IMR-90 (cell line): ENCODE measurements at regions not wholly inside any gene's neighbourhood (a gene's known extent, or its start where the extent isn't known, plus 50 kb on each side); places are given as distances from the start of the nearest gene placed in this dataset.

Experiments
- ATAC-seq: fragments of 200-7000 bp; cut with Tn5 transposase; 2 replicates; pipeline ENCODE4 v1.9.1; 2020; ENCODE audit warnings: low read depth, mild to moderate bottlenecking, moderate library complexity
- BruUV-seq: library from RNA; stranded (reverse); fragments of 400-500 nt; replicated peaks from 2 replicates; lab custom pipeline; 2021; lab: Mats Ljungman, UMichigan
- CTCF ChIA-PET: fragments of 300-600 bp; formaldehyde crosslinking; extraction: SDS; loops from one replicate; lab custom pipeline; 2021; ENCODE audit warnings: antibody characterized with exemption; lab: Yijun Ruan, JAX
- POLR2A ChIA-PET: fragments of 300-600 bp; sonication (Branson Sonifier 250); formaldehyde crosslinking; loops from one replicate; lab custom pipeline; 2022; ENCODE audit warnings: antibody characterized with exemption; ENCODE audit not compliant: unreplicated experiment; lab: Charles Lee
- DNase-seq: peaks from one replicate; pipeline ENCODE4 v3.0.0; 2013
- H2AFZ ChIP-seq: replicated peaks from 2 replicates; pipeline ENCODE3; 2013; ENCODE audit warnings: low read length, mild to moderate bottlenecking; ENCODE audit not compliant: poor library complexity
- H2AK5ac ChIP-seq: 2 replicates; pipeline ENCODE4 v1.6.1; 2013; ENCODE audit warnings: low read depth, low read length, inconsistent platforms
- H2AK9ac ChIP-seq: replicated peaks from 2 replicates; pipeline ENCODE3; 2013; ENCODE audit warnings: mild to moderate bottlenecking, low read depth, low read length, moderate library complexity; ENCODE audit not compliant: poor library complexity
- H2BK120ac ChIP-seq: 2 replicates; pipeline ENCODE4 v1.6.1; 2013; ENCODE audit warnings: low read depth, low read length, inconsistent platforms
- H2BK15ac ChIP-seq: 3 replicates; pipeline ENCODE4 v1.6.1; 2013; ENCODE audit warnings: low read depth, low read length, inconsistent platforms
- H2BK20ac ChIP-seq: 2 replicates; pipeline ENCODE4 v1.6.1; 2013; ENCODE audit warnings: low read depth, mild to moderate bottlenecking, inconsistent platforms, low read length, moderate library complexity
- H2BK5ac ChIP-seq: 2 replicates; pipeline ENCODE4 v1.6.1; 2013; ENCODE audit warnings: mild to moderate bottlenecking, low read depth, low read length, inconsistent platforms; ENCODE audit not compliant: poor library complexity, severe bottlenecking
- H3K14ac ChIP-seq: replicated peaks from 2 replicates; pipeline ENCODE4 v1.6.1; 2013; ENCODE audit warnings: low read depth, low read length, inconsistent platforms
- H3K18ac ChIP-seq: 2 replicates; pipeline ENCODE4 v1.6.1; 2013; ENCODE audit warnings: low read depth, low read length, control low read depth
- H3K23ac ChIP-seq: 2 replicates; pipeline ENCODE4 v1.6.1; 2013; ENCODE audit warnings: low read depth, low read length, inconsistent platforms
- H3K27ac ChIP-seq: 2 replicates; pipeline ENCODE4 v1.5.1; 2013; ENCODE audit warnings: mild to moderate bottlenecking, control low read depth, low read length; ENCODE audit not compliant: insufficient read depth
- H3K27me3 ChIP-seq: 2 replicates; pipeline ENCODE4 v1.6.1; 2013; ENCODE audit warnings: low read length; ENCODE audit not compliant: control insufficient read depth, insufficient read depth
- H3K36me3 ChIP-seq: 2 replicates; pipeline ENCODE4 v1.6.1; 2013; ENCODE audit warnings: low read length, mixed read lengths; ENCODE audit not compliant: control insufficient read depth, insufficient read depth
- H3K4ac ChIP-seq: 2 replicates; pipeline ENCODE4 v1.6.1; 2013; ENCODE audit warnings: low read depth, low read length, inconsistent platforms
- H3K4me1 ChIP-seq: 2 replicates; pipeline ENCODE4 v1.6.1; 2013; ENCODE audit warnings: low read length, mixed read lengths; ENCODE audit not compliant: control insufficient read depth, insufficient read depth
- H3K4me2 ChIP-seq: 2 replicates; pipeline ENCODE4 v1.6.1; 2013; ENCODE audit warnings: low read depth, mild to moderate bottlenecking, control low read depth, low read length, moderate library complexity
- H3K4me3 ChIP-seq: 2 replicates; pipeline ENCODE4 v1.5.1; 2013; ENCODE audit warnings: low read depth, mild to moderate bottlenecking, control low read depth, low read length, moderate library complexity; ENCODE audit not compliant: insufficient read depth
- H3K56ac ChIP-seq: 2 replicates; pipeline ENCODE4 v1.6.1; 2013; ENCODE audit warnings: low read length, inconsistent platforms; ENCODE audit not compliant: insufficient read depth; ENCODE audit errors: extremely low read depth
- H3K79me1 ChIP-seq, 2 experiments: 2 replicates each; pipeline ENCODE4 v1.6.1; 2013; ENCODE audit warnings: low read length in 2 of 2, inconsistent platforms in 1 of 2, low read depth in 1 of 2
- H3K9ac ChIP-seq: 2 replicates; pipeline ENCODE4 v1.6.1; 2013; ENCODE audit warnings: low read depth, low read length, control low read depth
- H3K9me1 ChIP-seq: 2 replicates; pipeline ENCODE4 v1.6.1; 2013; ENCODE audit warnings: low read length, inconsistent platforms; ENCODE audit not compliant: insufficient read depth
- H3K9me3 ChIP-seq: 2 replicates; pipeline ENCODE4 v1.6.1; 2013; ENCODE audit warnings: low read length; ENCODE audit not compliant: control insufficient read depth, insufficient read depth
- H4K20me1 ChIP-seq: 2 replicates; pipeline ENCODE4 v1.6.1; 2013; ENCODE audit warnings: low read length, inconsistent platforms; ENCODE audit not compliant: insufficient read depth
- H4K5ac ChIP-seq: 2 replicates; pipeline ENCODE4 v1.6.1; 2013; ENCODE audit warnings: mild to moderate bottlenecking, low read depth, low read length, control low read depth
- H4K8ac ChIP-seq, 2 experiments: 2 replicates each; pipeline ENCODE4 v1.6.1; 2013; ENCODE audit warnings: low read depth in 2 of 2, low read length in 2 of 2, control low read depth in 1 of 2, inconsistent platforms in 1 of 2
- H4K91ac ChIP-seq: 2 replicates; pipeline ENCODE4 v1.6.1; 2013; ENCODE audit warnings: low read depth, low read length, inconsistent platforms; ENCODE audit not compliant: insufficient read depth
- BHLHE40 ChIP-seq: fragments of 150-350 bp; IDR thresholded peaks from 2 replicates; pipeline ENCODE4 v1.6.1; 2016; ENCODE audit warnings: mild to moderate bottlenecking, low read depth, low read length
- CEBPB ChIP-seq: IDR thresholded peaks from 2 replicates; pipeline ENCODE4 v1.6.1; 2012; ENCODE audit warnings: low read depth, low read length, improper control_type of control experiment
- CHD1 ChIP-seq: IDR thresholded peaks from 2 replicates; pipeline ENCODE4 v1.6.1; 2012; ENCODE audit warnings: low read depth, low read length, improper control_type of control experiment
- FOS ChIP-seq: fragments of 150-350 bp; IDR thresholded peaks from 2 replicates; pipeline ENCODE4 v1.6.1; 2016; ENCODE audit warnings: low read depth, low read length
- MAFK ChIP-seq: IDR thresholded peaks from 2 replicates; pipeline ENCODE4 v1.6.1; 2012; ENCODE audit warnings: low read depth, low read length, improper control_type of control experiment
- MAZ ChIP-seq: IDR thresholded peaks from 2 replicates; pipeline ENCODE4 v1.6.1; 2012; ENCODE audit warnings: low read depth, mild to moderate bottlenecking, low read length, improper control_type of control experiment, moderate library complexity, borderline replicate concordance
- MXI1 ChIP-seq: IDR thresholded peaks from 2 replicates; pipeline ENCODE4 v1.6.1; 2012; ENCODE audit warnings: low read depth, mild to moderate bottlenecking, low read length, moderate library complexity, borderline replicate concordance
- NFE2L2 ChIP-seq: fragments of 150-350 bp; IDR thresholded peaks from 2 replicates; pipeline ENCODE4 v1.6.1; 2016; ENCODE audit warnings: low read depth, mild to moderate bottlenecking, low read length
- POLR2A ChIP-seq: IDR thresholded peaks from 2 replicates; pipeline ENCODE4 v1.6.1; 2012; ENCODE audit warnings: mild to moderate bottlenecking, low read depth, low read length
- RAD21 ChIP-seq: IDR thresholded peaks from 2 replicates; pipeline ENCODE4 v1.6.1; 2012; ENCODE audit warnings: low read length, improper control_type of control experiment
- RCOR1 ChIP-seq: IDR thresholded peaks from 2 replicates; pipeline ENCODE4 v1.6.1; 2012; ENCODE audit warnings: mild to moderate bottlenecking, low read length, improper control_type of control experiment; ENCODE audit not compliant: insufficient replicate concordance
- RFX5 ChIP-seq: IDR thresholded peaks from 2 replicates; pipeline ENCODE4 v1.8.0; 2012; ENCODE audit warnings: low read depth, mild to moderate bottlenecking, low read length, moderate library complexity
- SMC3 ChIP-seq: fragments of 150-350 bp; IDR thresholded peaks from 2 replicates; pipeline ENCODE4 v1.6.1; 2016; ENCODE audit warnings: low read depth, mild to moderate bottlenecking, antibody characterized with exemption, low read length, moderate library complexity
- WGBS, 2 experiments: methylation state at CpG; one replicate each; pipeline versions ENCODE4 v1.1.5 to v1.1.7; 2013; ENCODE audit warnings: missing lambda C conversion rate in 2 of 2; ENCODE audit not compliant: insufficient read length in 1 of 2; ENCODE audit errors: extremely low coverage in 2 of 2; 5-methylcytosine and 5-hydroxymethylcytosine counted together
- dilution Hi-C: fragments of 300-500 bp; cut with HindIII; formaldehyde crosslinking; loops from one replicate; pipeline ENCODE4 v1.14.3; 2018; ENCODE audit warnings: low sequenced_read_pairs; ENCODE audit not compliant: unreplicated experiment
- in situ Hi-C: fragments of 300-500 bp; cut with MboI; formaldehyde crosslinking; loops from 3 replicates; pipeline ENCODE4 v1.14.3; 2019; ENCODE audit warnings: low sequenced_read_pairs, inconsistent platforms, mixed read lengths
- intact Hi-C: fragments of 100-400 bp; cut with micrococcal nuclease; formaldehyde crosslinking; loops from 2 replicates; pipeline ENCODE4 v1.10.0; 2022
- TF ChIP-seq, protein P1 (sequence below): fragments of 150-350 bp; IDR thresholded peaks from 2 replicates; pipeline ENCODE4 v1.6.1; 2017; ENCODE audit warnings: mild to moderate bottlenecking, antibody characterized with exemption, low read length, low read depth
- TF ChIP-seq, protein P2 (sequence below): conservative IDR thresholded peaks from 2 replicates; pipeline ENCODE4 v1.5.1; 2012; ENCODE audit warnings: mild to moderate bottlenecking, low read depth, low read length, improper control_type of control experiment
- TF ChIP-seq, protein P3 (sequence below): fragments of 150-350 bp; IDR thresholded peaks from 2 replicates; pipeline ENCODE4 v1.6.1; 2016; ENCODE audit warnings: low read depth, mild to moderate bottlenecking, low read length, moderate library complexity, borderline replicate concordance

DNA sequence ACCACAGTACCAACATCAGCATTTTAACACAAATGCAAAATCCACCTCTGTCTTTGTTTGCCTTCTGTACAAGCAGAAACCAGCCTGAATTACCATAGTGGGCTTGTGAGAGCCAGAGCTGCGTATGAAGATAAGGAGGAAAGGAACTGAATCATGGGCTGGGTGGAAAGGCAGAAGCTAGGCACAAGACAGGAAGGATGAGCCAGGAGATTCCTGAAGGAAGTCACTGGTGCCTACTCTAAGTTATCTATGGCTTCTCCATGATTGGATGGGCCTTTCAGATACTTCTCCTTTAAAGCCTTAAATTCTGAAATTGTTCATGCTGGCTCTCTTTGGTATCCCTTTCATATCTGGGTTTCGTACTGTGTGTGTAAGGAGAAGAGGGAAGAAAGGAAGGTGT is 140.6 kb downstream of the LCA5 start:
- Histone ChIP-seq H3K18ac (no peak overlapping the region), H2AK9ac (no peak overlapping the region), H3K36me3 (no peaks in the 10 kb centered on the region), H4K20me1 (no peaks in the 10 kb centered on the region), H3K79me1 (no peaks in the 10 kb centered on the region), H2BK20ac (no peak overlapping the region), H2BK5ac (no peak overlapping the region), H3K27ac (no peak overlapping the region), H3K14ac (no peak overlapping the region), H3K56ac (no peak overlapping the region), H4K5ac (no peak overlapping the region), H3K27me3 (no peaks in the 10 kb centered on the region), H2BK120ac (no peak overlapping the region), H3K4me2 (no peak overlapping the region), H3K9me1 (no peaks in the 10 kb centered on the region), H3K9ac (no peak overlapping the region), H2AK5ac (no peak overlapping the region), H4K8ac (no peak overlapping the region), H3K4ac (no peak overlapping the region), H3K4me3 (no peak overlapping the region), H3K23ac (no peak overlapping the region), H2BK15ac (no peak overlapping the region), H3K4me1 (no peaks in the 10 kb centered on the region), H3K9me3 (no peaks in the 10 kb centered on the region), H2AFZ (no peak overlapping the region), H4K91ac (no peak overlapping the region)
- ChIA-PET CTCF (no interaction called here), POLR2A (no interaction called here)
- WGBS, 2 experiments = no CpG with 5 or more reads among the region's 2 CpGs
- intact Hi-C loops = no loop called here
- in situ Hi-C loops = no loop called here
- TF ChIP-seq POLR2A = no peak
- TF ChIP-seq MAFK = no peak
- no peak for TF ChIP-seq CHD1
- no peak for TF ChIP-seq CEBPB
- TF ChIP-seq BHLHE40 = no peak
- TF ChIP-seq, protein P1, sequence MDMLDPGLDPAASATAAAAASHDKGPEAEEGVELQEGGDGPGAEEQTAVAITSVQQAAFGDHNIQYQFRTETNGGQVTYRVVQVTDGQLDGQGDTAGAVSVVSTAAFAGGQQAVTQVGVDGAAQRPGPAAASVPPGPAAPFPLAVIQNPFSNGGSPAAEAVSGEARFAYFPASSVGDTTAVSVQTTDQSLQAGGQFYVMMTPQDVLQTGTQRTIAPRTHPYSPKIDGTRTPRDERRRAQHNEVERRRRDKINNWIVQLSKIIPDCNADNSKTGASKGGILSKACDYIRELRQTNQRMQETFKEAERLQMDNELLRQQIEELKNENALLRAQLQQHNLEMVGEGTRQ = no peak
- no peak for TF ChIP-seq RFX5
- TF ChIP-seq, protein P2, sequence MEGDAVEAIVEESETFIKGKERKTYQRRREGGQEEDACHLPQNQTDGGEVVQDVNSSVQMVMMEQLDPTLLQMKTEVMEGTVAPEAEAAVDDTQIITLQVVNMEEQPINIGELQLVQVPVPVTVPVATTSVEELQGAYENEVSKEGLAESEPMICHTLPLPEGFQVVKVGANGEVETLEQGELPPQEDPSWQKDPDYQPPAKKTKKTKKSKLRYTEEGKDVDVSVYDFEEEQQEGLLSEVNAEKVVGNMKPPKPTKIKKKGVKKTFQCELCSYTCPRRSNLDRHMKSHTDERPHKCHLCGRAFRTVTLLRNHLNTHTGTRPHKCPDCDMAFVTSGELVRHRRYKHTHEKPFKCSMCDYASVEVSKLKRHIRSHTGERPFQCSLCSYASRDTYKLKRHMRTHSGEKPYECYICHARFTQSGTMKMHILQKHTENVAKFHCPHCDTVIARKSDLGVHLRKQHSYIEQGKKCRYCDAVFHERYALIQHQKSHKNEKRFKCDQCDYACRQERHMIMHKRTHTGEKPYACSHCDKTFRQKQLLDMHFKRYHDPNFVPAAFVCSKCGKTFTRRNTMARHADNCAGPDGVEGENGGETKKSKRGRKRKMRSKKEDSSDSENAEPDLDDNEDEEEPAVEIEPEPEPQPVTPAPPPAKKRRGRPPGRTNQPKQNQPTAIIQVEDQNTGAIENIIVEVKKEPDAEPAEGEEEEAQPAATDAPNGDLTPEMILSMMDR = no peak
- TF ChIP-seq SMC3 = no peak
- no peak for TF ChIP-seq RCOR1
- no peak for TF ChIP-seq RAD21
- no peak for TF ChIP-seq FOS
- no peak for TF ChIP-seq MAZ
- no peak for TF ChIP-seq MXI1
- TF ChIP-seq, protein P3, sequence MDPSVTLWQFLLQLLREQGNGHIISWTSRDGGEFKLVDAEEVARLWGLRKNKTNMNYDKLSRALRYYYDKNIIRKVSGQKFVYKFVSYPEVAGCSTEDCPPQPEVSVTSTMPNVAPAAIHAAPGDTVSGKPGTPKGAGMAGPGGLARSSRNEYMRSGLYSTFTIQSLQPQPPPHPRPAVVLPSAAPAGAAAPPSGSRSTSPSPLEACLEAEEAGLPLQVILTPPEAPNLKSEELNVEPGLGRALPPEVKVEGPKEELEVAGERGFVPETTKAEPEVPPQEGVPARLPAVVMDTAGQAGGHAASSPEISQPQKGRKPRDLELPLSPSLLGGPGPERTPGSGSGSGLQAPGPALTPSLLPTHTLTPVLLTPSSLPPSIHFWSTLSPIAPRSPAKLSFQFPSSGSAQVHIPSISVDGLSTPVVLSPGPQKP = no peak
- TF ChIP-seq NFE2L2 = no peak
- BruUV-seq = no TSS peak
- DNase-seq (no peak), ATAC-seq (no peak)
- dilution Hi-C loops = no loop called here
